DND-41 (cell line): ENCODE measurements at regions not wholly inside any gene's neighbourhood (a gene's known extent, or its start where the extent isn't known, plus 50 kb on each side); places are given as distances from the start of the nearest gene placed in this dataset.

Experiments used
- EZH2 ChIP-seq: IDR thresholded peaks from 3 replicates; pipeline ENCODE4 v1.6.1; 2012; ENCODE audit warnings: borderline replicate concordance, low read depth, mild to moderate bottlenecking, moderate library complexity, low read length, inconsistent platforms; ENCODE audit not compliant: severe bottlenecking
- TF ChIP-seq, protein P1 (sequence below): IDR thresholded peaks from 2 replicates; pipeline ENCODE4 v1.5.1; 2012; ENCODE audit warnings: borderline replicate concordance, low read length, moderate library complexity, mild to moderate bottlenecking; ENCODE audit not compliant: poor library complexity, severe bottlenecking; ENCODE audit errors: extremely low read depth

DNA sequence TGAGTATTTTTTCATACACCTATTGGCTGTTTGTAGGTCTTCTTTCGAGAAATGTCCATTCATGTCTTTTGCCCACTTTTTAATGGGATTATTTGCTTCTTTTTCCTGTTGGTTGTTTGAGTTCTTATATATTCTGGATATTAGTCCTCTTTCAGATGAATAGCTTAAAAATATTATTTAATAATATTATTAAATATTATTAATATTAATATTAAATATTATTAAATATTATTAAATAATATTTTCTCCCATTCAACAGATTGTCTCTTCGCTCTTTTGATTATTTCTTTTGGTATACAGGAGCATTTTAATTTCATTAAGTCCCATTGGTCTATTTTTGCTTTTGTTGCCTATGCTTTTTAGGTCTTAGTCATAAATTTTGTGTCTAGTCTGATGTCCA is 361.9 kb downstream of the TSN start:
- TF ChIP-seq, protein P1, sequence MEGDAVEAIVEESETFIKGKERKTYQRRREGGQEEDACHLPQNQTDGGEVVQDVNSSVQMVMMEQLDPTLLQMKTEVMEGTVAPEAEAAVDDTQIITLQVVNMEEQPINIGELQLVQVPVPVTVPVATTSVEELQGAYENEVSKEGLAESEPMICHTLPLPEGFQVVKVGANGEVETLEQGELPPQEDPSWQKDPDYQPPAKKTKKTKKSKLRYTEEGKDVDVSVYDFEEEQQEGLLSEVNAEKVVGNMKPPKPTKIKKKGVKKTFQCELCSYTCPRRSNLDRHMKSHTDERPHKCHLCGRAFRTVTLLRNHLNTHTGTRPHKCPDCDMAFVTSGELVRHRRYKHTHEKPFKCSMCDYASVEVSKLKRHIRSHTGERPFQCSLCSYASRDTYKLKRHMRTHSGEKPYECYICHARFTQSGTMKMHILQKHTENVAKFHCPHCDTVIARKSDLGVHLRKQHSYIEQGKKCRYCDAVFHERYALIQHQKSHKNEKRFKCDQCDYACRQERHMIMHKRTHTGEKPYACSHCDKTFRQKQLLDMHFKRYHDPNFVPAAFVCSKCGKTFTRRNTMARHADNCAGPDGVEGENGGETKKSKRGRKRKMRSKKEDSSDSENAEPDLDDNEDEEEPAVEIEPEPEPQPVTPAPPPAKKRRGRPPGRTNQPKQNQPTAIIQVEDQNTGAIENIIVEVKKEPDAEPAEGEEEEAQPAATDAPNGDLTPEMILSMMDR: no peak
- TF ChIP-seq EZH2: no peak
